ENCODE measurements at regions not wholly inside any gene's neighbourhood (a gene's known extent, or its start where the extent isn't known, plus 50 kb on each side); places are given as distances from the start of the nearest gene placed in this dataset.
A peak's percentile ranks its signal among the peaks of the same experiment; 100 is the strongest.

GRCh38 chr1:69077198-69077597, 490.5 kb upstream of the LRRC7 start:
- H3K36me3 Mint-ChIP-seq (ENCODE audit: low read depth): peaks cover 5% of the 10 kb centered on the region
- no peak overlapping the region for H3K4me3 ChIP-seq (ENCODE audit: low read length)
- H3K27ac Mint-ChIP-seq: no peak overlapping the region
- 85% methylated on average over 1 of the region's 1 CpG; no CpG with 5 or more reads in 1 of the 2 experiments for WGBS, 2 experiments (ENCODE audit: insufficient coverage in 1 of 2, insufficient read length in 1 of 2)
- no peak for DNase-seq
- H3K9me3 ChIP-seq (ENCODE audit: control insufficient read depth, low read length): peaks cover 3% of the 10 kb centered on the region
- peaks cover 2% of the 10 kb centered on the region for H3K4me1 ChIP-seq (ENCODE audit: control insufficient read depth, insufficient read depth, low read length)
- TF ChIP-seq CTCF (conservative IDR thresholded peaks at IDR 0.05): no peak
- H3K27me3 ChIP-seq (ENCODE audit: control insufficient read depth, insufficient read depth, low read length, poor library complexity, severe bottlenecking): no peaks in the 10 kb centered on the region
- no peak overlapping the region for H3K4me3 Mint-ChIP-seq
- no peaks in the 10 kb centered on the region for H3K36me3 ChIP-seq (ENCODE audit: control insufficient read depth, insufficient read depth, low read length)
- peaks cover 24% of the 10 kb centered on the region for H3K9me3 Mint-ChIP-seq
- peaks cover 32% of the 10 kb centered on the region for H3K4me1 Mint-ChIP-seq
- no peak overlapping the region for H3K9ac ChIP-seq (ENCODE audit: extremely low read depth, low read length, poor library complexity, severe bottlenecking)
- no peak overlapping the region for H3K27ac ChIP-seq (ENCODE audit: low read depth, low read length)
- peaks cover 3% of the 10 kb centered on the region for H3K27me3 Mint-ChIP-seq (ENCODE audit: insufficient read depth)

- H3K4me3 Mint-ChIP-seq: no peak overlapping the region
- TF ChIP-seq CTCF (conservative IDR thresholded peaks at IDR 0.05): no peak
- DNase-seq: peak; percentile 52
- H3K9me3 Mint-ChIP-seq: peaks cover 19% of the 10 kb centered on the region
- WGBS, 2 experiments (ENCODE audit: insufficient coverage in 1 of 2, insufficient read length in 1 of 2): 60 to 65% methylated on average over 1 to 3 of the region's 3 CpGs
- Histone ChIP-seq H3K4me1 (ENCODE audit: control insufficient read depth, insufficient read depth, low read length) (peaks cover 4% of the 10 kb centered on the region), H3K9me3 (ENCODE audit: control insufficient read depth, low read length) (no peaks in the 10 kb centered on the region), H3K4me3 (ENCODE audit: low read length) (no peak overlapping the region), H3K9ac (ENCODE audit: extremely low read depth, low read length, poor library complexity, severe bottlenecking) (no peak overlapping the region), H3K36me3 (ENCODE audit: control insufficient read depth, insufficient read depth, low read length) (no peaks in the 10 kb centered on the region), H3K27me3 (ENCODE audit: control insufficient read depth, insufficient read depth, low read length, poor library complexity, severe bottlenecking) (no peaks in the 10 kb centered on the region), H3K27ac (ENCODE audit: low read depth, low read length) (no peak overlapping the region)
- peaks cover 36% of the 10 kb centered on the region for H3K4me1 Mint-ChIP-seq
- H3K27me3 Mint-ChIP-seq (ENCODE audit: insufficient read depth): peaks cover 3% of the 10 kb centered on the region
- no peak overlapping the region for H3K27ac Mint-ChIP-seq
- peaks cover under 1% of the 10 kb centered on the region for H3K36me3 Mint-ChIP-seq (ENCODE audit: low read depth)
Observed at GRCh38 chr1:69077633-69078032, 490.1 kb upstream of the LRRC7 start.

- peaks cover 3% of the 10 kb centered on the region for H3K27me3 Mint-ChIP-seq (ENCODE audit: insufficient read depth)
- DNase-seq: no peak
- H3K36me3 Mint-ChIP-seq (ENCODE audit: low read depth): no peaks in the 10 kb centered on the region
- Histone ChIP-seq H3K27ac (ENCODE audit: low read depth, low read length) (no peak overlapping the region), H3K4me1 (ENCODE audit: control insufficient read depth, insufficient read depth, low read length) (peaks cover 12% of the 10 kb centered on the region), H3K4me3 (ENCODE audit: low read length) (peak overlapping the region; percentile 41), H3K9ac (ENCODE audit: extremely low read depth, low read length, poor library complexity, severe bottlenecking) (no peak overlapping the region), H3K27me3 (ENCODE audit: control insufficient read depth, insufficient read depth, low read length, poor library complexity, severe bottlenecking) (no peaks in the 10 kb centered on the region), H3K36me3 (ENCODE audit: control insufficient read depth, insufficient read depth, low read length) (no peaks in the 10 kb centered on the region), H3K9me3 (ENCODE audit: control insufficient read depth, low read length) (no peaks in the 10 kb centered on the region)
- H3K4me3 Mint-ChIP-seq: no peak overlapping the region
- no peak for TF ChIP-seq CTCF (conservative IDR thresholded peaks at IDR 0.05)
- peaks cover 60% of the 10 kb centered on the region for H3K4me1 Mint-ChIP-seq
- no peak overlapping the region for H3K27ac Mint-ChIP-seq
- 64 to 79% methylated on average over 2 to 3 of the region's 3 CpGs for WGBS, 2 experiments (ENCODE audit: insufficient coverage in 1 of 2, insufficient read length in 1 of 2)
- H3K9me3 Mint-ChIP-seq: no peaks in the 10 kb centered on the region
Observed at GRCh38 chr1:69081668-69082067, 486.1 kb upstream of the LRRC7 start.

Data from endodermal cell (in vitro differentiated cells).